IMR-90 (cell line): ENCODE measurements at regions not wholly inside any gene's neighbourhood (a gene's known extent, or its start where the extent isn't known, plus 50 kb on each side); places are given as distances from the start of the nearest gene placed in this dataset.

Experiments used
- BHLHE40 ChIP-seq: fragments of 150-350 bp; IDR thresholded peaks from 2 replicates; pipeline ENCODE4 v1.6.1; 2016; ENCODE audit warnings: mild to moderate bottlenecking, low read depth, low read length
- CEBPB ChIP-seq: IDR thresholded peaks from 2 replicates; pipeline ENCODE4 v1.6.1; 2012; ENCODE audit warnings: low read depth, low read length, improper control_type of control experiment
- CHD1 ChIP-seq: IDR thresholded peaks from 2 replicates; pipeline ENCODE4 v1.6.1; 2012; ENCODE audit warnings: low read depth, low read length, improper control_type of control experiment
- CTCF ChIP-seq: conservative IDR thresholded peaks from 2 replicates; pipeline ENCODE4 v1.5.1; 2012; ENCODE audit warnings: mild to moderate bottlenecking, low read depth, low read length, improper control_type of control experiment
- ELK1 ChIP-seq: fragments of 150-350 bp; IDR thresholded peaks from 2 replicates; pipeline ENCODE4 v1.6.1; 2016; ENCODE audit warnings: low read depth, mild to moderate bottlenecking, low read length, moderate library complexity, borderline replicate concordance
- MAFK ChIP-seq: IDR thresholded peaks from 2 replicates; pipeline ENCODE4 v1.6.1; 2012; ENCODE audit warnings: low read depth, low read length, improper control_type of control experiment
- MAZ ChIP-seq: IDR thresholded peaks from 2 replicates; pipeline ENCODE4 v1.6.1; 2012; ENCODE audit warnings: low read depth, mild to moderate bottlenecking, low read length, improper control_type of control experiment, moderate library complexity, borderline replicate concordance
- NFE2L2 ChIP-seq: fragments of 150-350 bp; IDR thresholded peaks from 2 replicates; pipeline ENCODE4 v1.6.1; 2016; ENCODE audit warnings: low read depth, mild to moderate bottlenecking, low read length
- POLR2A ChIP-seq: IDR thresholded peaks from 2 replicates; pipeline ENCODE4 v1.6.1; 2012; ENCODE audit warnings: mild to moderate bottlenecking, low read depth, low read length
- RAD21 ChIP-seq: IDR thresholded peaks from 2 replicates; pipeline ENCODE4 v1.6.1; 2012; ENCODE audit warnings: low read length, improper control_type of control experiment
- RFX5 ChIP-seq: IDR thresholded peaks from 2 replicates; pipeline ENCODE4 v1.8.0; 2012; ENCODE audit warnings: low read depth, mild to moderate bottlenecking, low read length, moderate library complexity
- USF2 ChIP-seq: fragments of 150-350 bp; IDR thresholded peaks from 2 replicates; pipeline ENCODE4 v1.6.1; 2017; ENCODE audit warnings: mild to moderate bottlenecking, antibody characterized with exemption, low read length, low read depth

- TF ChIP-seq POLR2A (no peak), MAFK (no peak), CEBPB (no peak), CTCF (no peak), NFE2L2 (no peak), RFX5 (no peak), RAD21 (no peak), BHLHE40 (no peak), CHD1 (no peak), USF2 (no peak), ELK1 (no peak), MAZ (no peak)
These were observed 190.4 kb downstream of the NRP2 start for GRCh38 chr2:205872716-205873115.
